MM.1S (cell line): ENCODE measurements at regions not wholly inside any gene's neighbourhood (a gene's known extent, or its start where the extent isn't known, plus 50 kb on each side); places are given as distances from the start of the nearest gene placed in this dataset.

ENCODE experiments used
- DNase-seq: peaks from one replicate; pipeline ENCODE4 v3.0.0-alpha.2; 2015
- H2AFZ ChIP-seq: fragments of 300-600 bp; sonication (generic); 2 replicates; pipeline ENCODE4 v1.6.0; 2016; ENCODE audit warnings: antibody characterized with exemption, low read length
- H3F3A ChIP-seq: fragments of 300-600 bp; sonication (generic); 2 replicates; pipeline ENCODE4 v1.6.1; 2016; ENCODE audit warnings: mild to moderate bottlenecking, antibody characterized with exemption, low read length, moderate library complexity, mixed read lengths; ENCODE audit not compliant: insufficient read depth
- H3K27ac ChIP-seq: fragments of 300-600 bp; sonication (generic); 2 replicates; pipeline ENCODE4 v1.5.1; 2016; ENCODE audit warnings: mild to moderate bottlenecking, low read length
- H3K27me3 ChIP-seq: fragments of 300-600 bp; sonication (generic); replicated peaks from 2 replicates; pipeline ENCODE4 v1.6.0; 2016; ENCODE audit warnings: low read length; ENCODE audit not compliant: insufficient read depth
- H3K36me3 ChIP-seq: fragments of 300-600 bp; sonication (generic); replicated peaks from 2 replicates; pipeline ENCODE4 v1.6.1; 2016; ENCODE audit warnings: mild to moderate bottlenecking, low read length, mixed read lengths; ENCODE audit not compliant: insufficient read depth
- H3K4me1 ChIP-seq: fragments of 300-600 bp; sonication (generic); 2 replicates; pipeline ENCODE4 v1.6.1; 2016; ENCODE audit warnings: low read length, mixed read lengths
- H3K4me2 ChIP-seq: fragments of 300-600 bp; sonication (generic); 2 replicates; pipeline ENCODE4 v1.6.0; 2016; ENCODE audit warnings: low read depth, low read length
- H3K4me3 ChIP-seq: fragments of 300-600 bp; sonication (generic); 2 replicates; pipeline ENCODE4 v1.5.1; 2016; ENCODE audit warnings: low read length, mixed read lengths
- H3K79me2 ChIP-seq: fragments of 300-600 bp; sonication (generic); 2 replicates; pipeline ENCODE4 v1.6.1; 2016; ENCODE audit warnings: mixed run types, low read length, mixed read lengths
- H3K9ac ChIP-seq: fragments of 300-600 bp; sonication (generic); 2 replicates; pipeline ENCODE4 v1.6.1; 2016; ENCODE audit warnings: low read length, mixed read lengths
- H3K9me2 ChIP-seq: fragments of 300-600 bp; sonication (generic); replicated peaks from 2 replicates; pipeline ENCODE4 v1.6.1; 2016; ENCODE audit warnings: mild to moderate bottlenecking, low read length, mixed read lengths; ENCODE audit not compliant: insufficient read depth
- H3K9me3 ChIP-seq: fragments of 300-600 bp; sonication (generic); replicated peaks from 2 replicates; pipeline ENCODE4 v1.6.1; 2016; ENCODE audit warnings: mild to moderate bottlenecking, low read length, mixed read lengths; ENCODE audit not compliant: insufficient read depth
- H4K20me1 ChIP-seq: fragments of 300-600 bp; sonication (generic); 2 replicates; pipeline ENCODE4 v1.6.1; 2016; ENCODE audit warnings: mild to moderate bottlenecking, low read length, moderate library complexity, mixed read lengths; ENCODE audit not compliant: insufficient read depth
- CTCF ChIP-seq: fragments of 300-600 bp; sonication (generic); IDR thresholded peaks from 2 replicates; pipeline ENCODE4 v1.5.1; 2016; ENCODE audit warnings: antibody characterized with exemption, low read length, mixed read lengths
- EZH2 ChIP-seq: fragments of 300-600 bp; sonication (generic); optimal IDR thresholded peaks from 2 replicates; pipeline ENCODE3; 2017; ENCODE audit warnings: low read depth, mild to moderate bottlenecking, antibody characterized with exemption, low read length, mixed read lengths
- EZH2phosphoT487 ChIP-seq: fragments of 300-600 bp; sonication (generic); IDR thresholded peaks from 2 replicates; pipeline ENCODE4 v1.6.1; 2018; ENCODE audit warnings: antibody characterized with exemption, low read length

- Histone ChIP-seq H3F3A (peaks cover 5% of the 10 kb centered on the region; the same call in 1 of the 2 replicates), H3K79me2 (no peaks in the 10 kb centered on the region), H3K9me2 (no peaks in the 10 kb centered on the region), H3K4me3 (no peak overlapping the region), H3K9ac (no peak overlapping the region), H2AFZ (no peak overlapping the region), H4K20me1 (no peaks in the 10 kb centered on the region), H3K9me3 (no peaks in the 10 kb centered on the region), H3K27ac (no peak overlapping the region), H3K4me1 (no peaks in the 10 kb centered on the region), H3K36me3 (no peaks in the 10 kb centered on the region), H3K4me2 (no peak overlapping the region), H3K27me3 (peaks cover 49% of the 10 kb centered on the region)
- DNase-seq, result no peak
- TF ChIP-seq CTCF, result no peak
- no peak for TF ChIP-seq EZH2
- TF ChIP-seq EZH2phosphoT487, result no peak
These were observed 382.9 kb downstream of the HNRNPD start for GRCh38 chr4:81990898-81991297.

DNA sequence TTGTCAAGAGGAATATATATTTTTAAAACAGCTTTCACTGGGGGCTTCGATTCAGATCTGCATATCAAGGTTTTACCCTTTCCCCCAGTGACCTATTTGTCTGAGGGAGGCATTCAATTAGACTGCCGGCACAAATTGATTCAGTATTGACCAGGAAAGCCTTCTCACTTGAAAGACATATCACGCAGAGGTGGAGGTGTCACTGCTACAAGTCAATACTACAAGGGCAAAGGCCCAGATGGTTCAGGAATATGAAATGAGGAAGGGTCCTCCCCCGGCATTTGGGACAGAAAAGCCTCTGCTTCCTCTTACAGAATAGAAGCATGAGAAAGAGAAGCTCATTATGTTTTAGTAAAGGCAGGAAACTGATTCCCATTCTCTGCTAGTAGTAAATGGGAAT, 383.6 kb downstream of the HNRNPD start:
- no peak overlapping the region for H3K27ac ChIP-seq
- H3K4me2 ChIP-seq, result no peak overlapping the region
- peaks cover 45% of the 10 kb centered on the region for H3K27me3 ChIP-seq
- TF ChIP-seq EZH2phosphoT487 (no peak), CTCF (no peak), EZH2 (no peak)
- H3K79me2 ChIP-seq, result no peaks in the 10 kb centered on the region
- H3F3A ChIP-seq, result peaks cover 5% of the 10 kb centered on the region; the same call in 1 of the 2 replicates
- no peaks in the 10 kb centered on the region for H3K36me3 ChIP-seq
- no peaks in the 10 kb centered on the region for H3K4me1 ChIP-seq
- no peak overlapping the region for H3K9ac ChIP-seq
- DNase-seq, result no peak
- H4K20me1 ChIP-seq, result no peaks in the 10 kb centered on the region
- H3K9me3 ChIP-seq, result no peaks in the 10 kb centered on the region
- H3K9me2 ChIP-seq, result no peaks in the 10 kb centered on the region
- H2AFZ ChIP-seq, result no peak overlapping the region
- no peak overlapping the region for H3K4me3 ChIP-seq

GRCh38 chr4:81989202-81989601, 384.6 kb downstream of the HNRNPD start:
- no peak overlapping the region for H3K4me2 ChIP-seq
- H3K9me3 ChIP-seq, result no peaks in the 10 kb centered on the region
- TF ChIP-seq CTCF (no peak), EZH2phosphoT487 (no peak), EZH2 (no peak)
- H3K4me1 ChIP-seq, result peaks cover 6% of the 10 kb centered on the region
- no peak overlapping the region for H3K27ac ChIP-seq
- H3K9me2 ChIP-seq, result no peaks in the 10 kb centered on the region
- no peaks in the 10 kb centered on the region for H4K20me1 ChIP-seq
- no peaks in the 10 kb centered on the region for H3K36me3 ChIP-seq
- H3K27me3 ChIP-seq, result peaks cover 35% of the 10 kb centered on the region
- no peak for DNase-seq
- H3K9ac ChIP-seq, result no peak overlapping the region
- H2AFZ ChIP-seq, result no peak overlapping the region
- peaks cover 10% of the 10 kb centered on the region; the same call in 1 of the 2 replicates for H3F3A ChIP-seq
- H3K79me2 ChIP-seq, result no peaks in the 10 kb centered on the region
- H3K4me3 ChIP-seq, result no peak overlapping the region
